ENCODE measurements at regions not wholly inside any gene's neighbourhood (a gene's known extent, or its start where the extent isn't known, plus 50 kb on each side); places are given as distances from the start of the nearest gene placed in this dataset.
A peak's percentile ranks its signal among the peaks of the same experiment; 100 is the strongest.
"Not testable (repeated sequence)": the region's sequence is repeated elsewhere in the genome, so short reads cannot be mapped to it uniquely, and the experiment has no call there.

DNA sequence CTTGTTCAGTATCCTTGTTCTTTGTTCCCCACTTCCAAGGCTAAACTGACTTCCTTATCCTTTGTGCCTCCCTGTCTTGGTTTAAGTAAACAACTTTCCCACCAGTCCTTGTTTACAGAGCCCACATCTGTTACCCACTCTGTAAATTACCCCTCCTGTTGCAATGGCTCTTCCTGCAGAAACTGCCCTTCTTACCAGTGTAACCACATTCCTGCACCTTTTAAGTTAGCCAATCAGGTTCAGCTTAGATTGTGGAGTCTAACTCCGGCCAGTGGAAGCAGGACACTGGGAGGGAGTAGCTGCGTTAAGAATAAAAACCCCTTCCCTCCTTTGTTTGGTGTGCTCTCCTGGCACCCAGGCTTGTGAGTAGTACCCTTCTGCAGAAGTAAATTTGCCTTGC lies 360.9 kb downstream of the PRDM5 start:
- no peak overlapping the region for H3K4me3 ChIP-seq (ENCODE audit: low read depth, low read length)
- DNase-seq (ENCODE audit: low read depth) (no peak), FAIRE-seq (no peak)
- TF ChIP-seq, protein P1, sequence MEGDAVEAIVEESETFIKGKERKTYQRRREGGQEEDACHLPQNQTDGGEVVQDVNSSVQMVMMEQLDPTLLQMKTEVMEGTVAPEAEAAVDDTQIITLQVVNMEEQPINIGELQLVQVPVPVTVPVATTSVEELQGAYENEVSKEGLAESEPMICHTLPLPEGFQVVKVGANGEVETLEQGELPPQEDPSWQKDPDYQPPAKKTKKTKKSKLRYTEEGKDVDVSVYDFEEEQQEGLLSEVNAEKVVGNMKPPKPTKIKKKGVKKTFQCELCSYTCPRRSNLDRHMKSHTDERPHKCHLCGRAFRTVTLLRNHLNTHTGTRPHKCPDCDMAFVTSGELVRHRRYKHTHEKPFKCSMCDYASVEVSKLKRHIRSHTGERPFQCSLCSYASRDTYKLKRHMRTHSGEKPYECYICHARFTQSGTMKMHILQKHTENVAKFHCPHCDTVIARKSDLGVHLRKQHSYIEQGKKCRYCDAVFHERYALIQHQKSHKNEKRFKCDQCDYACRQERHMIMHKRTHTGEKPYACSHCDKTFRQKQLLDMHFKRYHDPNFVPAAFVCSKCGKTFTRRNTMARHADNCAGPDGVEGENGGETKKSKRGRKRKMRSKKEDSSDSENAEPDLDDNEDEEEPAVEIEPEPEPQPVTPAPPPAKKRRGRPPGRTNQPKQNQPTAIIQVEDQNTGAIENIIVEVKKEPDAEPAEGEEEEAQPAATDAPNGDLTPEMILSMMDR (IDR thresholded peaks at IDR 0.05; ENCODE audit: insufficient read depth, low read length, severe bottlenecking), result no peak
- H3K27me3 ChIP-seq (ENCODE audit: control insufficient read depth, insufficient read depth, low read length), result no peaks in the 10 kb centered on the region
- H3K36me3 ChIP-seq (ENCODE audit: control insufficient read depth, insufficient read depth, low read length), result no peaks in the 10 kb centered on the region

DNA sequence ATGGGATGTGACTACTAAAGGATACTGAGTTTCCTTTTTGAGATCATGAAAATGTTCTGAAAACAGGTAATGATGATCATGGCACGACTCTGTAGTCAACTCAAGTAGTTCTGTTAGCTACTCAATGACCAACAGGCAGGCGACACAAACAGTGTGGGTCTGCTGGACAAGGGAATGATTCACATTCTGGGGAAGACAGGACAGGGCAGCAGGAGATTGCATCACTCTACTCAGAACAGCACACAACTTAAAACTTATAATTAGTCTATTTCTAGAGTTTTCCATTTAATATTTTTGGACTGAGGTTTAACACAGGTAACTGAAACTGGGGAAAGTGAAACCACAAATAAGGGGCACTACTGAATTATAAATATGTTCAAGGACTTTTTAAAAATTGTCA lies 365.2 kb downstream of the PRDM5 start:
- H3K27me3 ChIP-seq (ENCODE audit: control insufficient read depth, insufficient read depth, low read length), result no peaks in the 10 kb centered on the region
- H3K36me3 ChIP-seq (ENCODE audit: control insufficient read depth, insufficient read depth, low read length), result no peaks in the 10 kb centered on the region
- DNase-seq (ENCODE audit: low read depth) (peak; percentile 9), FAIRE-seq (no peak)
- H3K4me3 ChIP-seq (ENCODE audit: low read depth, low read length), result no peak overlapping the region
- TF ChIP-seq, protein P1 (IDR thresholded peaks at IDR 0.05; ENCODE audit: insufficient read depth, low read length, severe bottlenecking), result no peak

DNA sequence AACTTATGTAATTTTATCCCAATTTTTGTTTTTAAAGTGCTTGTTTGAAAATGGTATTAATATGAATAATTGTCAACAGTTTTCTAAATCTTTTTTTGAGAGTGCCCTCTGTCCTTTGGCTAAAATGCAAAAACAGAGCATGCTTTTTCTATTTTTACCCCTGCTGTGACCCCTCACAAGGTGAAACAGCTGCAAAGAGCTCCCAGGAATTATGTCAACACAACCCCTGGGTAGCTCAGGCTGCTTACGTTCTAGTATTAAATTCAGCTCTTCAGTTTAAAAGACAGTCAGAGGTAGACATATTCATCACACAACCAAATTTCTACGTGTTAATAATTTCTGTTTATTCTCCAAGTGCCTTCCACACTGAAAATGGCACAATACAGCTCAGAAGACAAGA lies 367.5 kb downstream of the PRDM5 start:
- TF ChIP-seq, protein P1 (IDR thresholded peaks at IDR 0.05; ENCODE audit: insufficient read depth, low read length, severe bottlenecking), result no peak
- H3K36me3 ChIP-seq (ENCODE audit: control insufficient read depth, insufficient read depth, low read length), result no peaks in the 10 kb centered on the region
- no peak overlapping the region for H3K4me3 ChIP-seq (ENCODE audit: low read depth, low read length)
- no peaks in the 10 kb centered on the region for H3K27me3 ChIP-seq (ENCODE audit: control insufficient read depth, insufficient read depth, low read length)
- FAIRE-seq (no peak), DNase-seq (ENCODE audit: low read depth) (no peak)

DNA sequence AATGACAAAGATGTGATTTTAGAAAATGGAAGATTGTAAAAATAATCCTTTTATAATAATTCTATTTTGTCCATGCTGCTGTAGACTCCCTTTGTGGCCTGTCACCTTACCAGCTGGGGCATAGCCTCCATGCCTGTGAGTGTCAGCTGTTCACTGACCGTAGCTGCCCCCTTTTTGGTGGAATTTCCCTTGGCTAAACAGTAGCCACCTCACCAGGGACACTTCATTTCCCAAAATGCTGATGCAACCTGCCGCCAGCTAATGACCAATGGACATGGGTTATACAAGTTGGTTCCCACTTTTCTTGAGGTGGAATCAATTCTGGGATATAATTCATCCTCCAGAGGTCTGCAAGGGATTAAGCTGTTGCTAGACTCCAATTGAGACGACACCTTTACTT lies 368.4 kb downstream of the PRDM5 start:
- Histone ChIP-seq H3K27me3 (ENCODE audit: control insufficient read depth, insufficient read depth, low read length) (no peaks in the 10 kb centered on the region), H3K36me3 (ENCODE audit: control insufficient read depth, insufficient read depth, low read length) (no peaks in the 10 kb centered on the region), H3K4me3 (ENCODE audit: low read depth, low read length) (no peak overlapping the region)
- FAIRE-seq (no peak), DNase-seq (ENCODE audit: low read depth) (no peak)
- TF ChIP-seq, protein P1 (IDR thresholded peaks at IDR 0.05; ENCODE audit: insufficient read depth, low read length, severe bottlenecking), result no peak

DNA sequence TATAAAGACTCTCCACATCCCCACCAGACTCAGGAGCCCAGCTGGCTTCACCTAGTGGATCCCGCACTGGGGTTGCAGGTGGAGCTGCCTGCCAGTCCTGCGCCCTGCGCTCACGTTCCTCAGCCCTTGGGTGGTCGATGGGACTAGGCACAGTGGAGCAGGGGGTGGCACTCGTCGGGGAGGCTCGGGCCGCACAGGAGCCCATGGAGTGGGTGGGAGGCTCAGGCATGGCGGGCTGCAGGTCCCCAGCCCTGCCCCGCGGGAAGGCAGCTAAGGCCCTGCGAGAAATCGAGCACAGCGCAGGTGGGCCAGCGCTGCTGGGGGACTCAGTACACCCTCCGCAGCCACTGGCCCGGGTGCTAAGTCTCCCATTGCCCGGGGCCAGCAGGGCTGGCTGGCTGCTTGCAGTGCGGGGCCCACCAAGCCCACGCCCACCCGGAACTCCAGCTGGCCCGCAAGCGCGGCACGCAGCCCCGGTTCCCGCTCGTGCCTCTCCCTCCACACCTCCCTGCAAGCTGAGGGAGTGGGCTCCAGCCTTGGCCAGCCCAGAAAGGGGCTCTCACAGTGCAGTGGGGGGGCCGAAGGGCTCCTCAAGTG lies 371.8 kb downstream of the PRDM5 start:
- not testable (repeated sequence) for DNase-seq (ENCODE audit: low read depth); H3K4me3 ChIP-seq (ENCODE audit: low read depth, low read length); H3K36me3 ChIP-seq (ENCODE audit: control insufficient read depth, insufficient read depth, low read length); H3K27me3 ChIP-seq (ENCODE audit: control insufficient read depth, insufficient read depth, low read length); FAIRE-seq

DNA sequence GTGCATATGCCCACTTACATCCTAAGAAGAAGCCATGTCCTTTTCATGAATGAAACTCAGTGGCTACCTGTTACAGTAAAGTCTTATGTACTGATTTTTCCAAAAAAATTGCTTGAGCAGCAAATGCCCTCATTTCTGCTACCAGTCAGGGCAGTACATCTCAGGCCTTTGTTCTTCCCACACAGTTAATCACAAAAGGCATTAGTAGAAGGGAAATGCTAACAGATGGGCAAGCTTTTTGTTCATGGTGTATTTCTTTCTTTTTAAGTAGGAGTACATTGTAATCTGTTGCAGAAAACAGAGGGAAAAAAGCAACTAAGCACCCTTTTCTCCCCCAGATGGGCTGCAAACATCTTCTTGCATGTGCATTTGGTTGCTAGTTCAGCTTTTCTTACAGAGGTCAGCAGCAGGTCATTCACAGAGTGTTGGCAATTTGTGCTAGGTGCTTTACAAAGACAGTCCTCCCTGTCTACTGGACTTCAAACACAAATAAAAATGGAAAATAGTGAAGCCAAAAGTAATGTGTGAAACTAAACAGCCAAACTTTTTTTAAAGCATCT lies 373.4 kb downstream of the PRDM5 start:
- FAIRE-seq (no peak), DNase-seq (ENCODE audit: low read depth) (no peak)
- no peaks in the 10 kb centered on the region for H3K27me3 ChIP-seq (ENCODE audit: control insufficient read depth, insufficient read depth, low read length)
- H3K36me3 ChIP-seq (ENCODE audit: control insufficient read depth, insufficient read depth, low read length), result no peaks in the 10 kb centered on the region
- TF ChIP-seq, protein P1 (IDR thresholded peaks at IDR 0.05; ENCODE audit: insufficient read depth, low read length, severe bottlenecking), result no peak
- no peak overlapping the region for H3K4me3 ChIP-seq (ENCODE audit: low read depth, low read length)
